Tibial artery (tissue), 4 donors: ENCODE measurements at regions not wholly inside any gene's neighbourhood (a gene's known extent, or its start where the extent isn't known, plus 50 kb on each side); places are given as distances from the start of the nearest gene placed in this dataset.

Source experiments
- DNase-seq, 2 donors: peaks; one replicate each; pipeline ENCODE4 v3.0.0-alpha.2; 2019
- H3K27ac ChIP-seq, 2 donors: fragments of 200-600 bp; sonication (generic) in 1 of 2; 1 replicate in 1 of 2; 2 replicates in 1 of 2; pipeline ENCODE4 v1.5.1; 2018 to 2019; ENCODE audit warnings: mild to moderate bottlenecking in 1 of 2
- H3K27me3 ChIP-seq, 2 donors: fragments of 200-600 bp; sonication (generic) in 1 of 2; one replicate each; pipeline versions ENCODE4 v1.5.1 to v1.6.0; 2016 to 2019
- H3K36me3 ChIP-seq, 3 donors: fragments of 200-600 bp; sonication (generic) in 2 of 3; one replicate each; pipeline ENCODE4 v1.5.1; 2016 to 2019; ENCODE audit warnings: mild to moderate bottlenecking in 2 of 3
- H3K4me1 ChIP-seq, 4 donors: fragments of 200-600 bp; sonication (generic) in 2 of 4; 1 replicate in 3 of 4; 2 replicates in 1 of 4; pipeline ENCODE4 v1.5.1; 2016 to 2019
- H3K4me3 ChIP-seq, 2 donors: fragments of 200-600 bp; sonication (generic) in 1 of 2; 1 replicate in 1 of 2; 2 replicates in 1 of 2; pipeline ENCODE4 v1.5.1; 2018 to 2019; ENCODE audit warnings: mild to moderate bottlenecking in 2 of 2
- H3K9me3 ChIP-seq, 3 donors: fragments of 200-600 bp; sonication (generic) in 1 of 3; one replicate each; pipeline ENCODE4 v1.5.1; 2016 to 2019
- CTCF ChIP-seq, 2 experiments: fragments of 200-600 bp in 1 of 2; fragments of 450-650 bp in 1 of 2; IDR thresholded peaks; one replicate each; pipeline ENCODE4 v1.5.1; 2017 to 2019; ENCODE audit warnings: antibody characterized with exemption in 2 of 2, mild to moderate bottlenecking in 1 of 2, moderate library complexity in 1 of 2
- intact Hi-C: fragments of 100-400 bp; cut with DNase I; formaldehyde crosslinking; loops from one replicate; pipeline ENCODE4 v1.15.0; 2023; ENCODE audit warnings: low total_unique reads

GRCh38 chr5:128682669-128683068, 144.6 kb upstream of the FBN2 start:
- no peaks in the 10 kb centered on the region for H3K27me3 ChIP-seq
- no peaks in the 10 kb centered on the region for H3K4me1 ChIP-seq
- H3K36me3 ChIP-seq, result no peaks in the 10 kb centered on the region
- no peak overlapping the region for H3K27ac ChIP-seq
- H3K4me3 ChIP-seq, result no peak overlapping the region
- intact Hi-C loops, result no loop called here
- no peak for DNase-seq
- H3K9me3 ChIP-seq, result no peaks in the 10 kb centered on the region
- no peak for TF ChIP-seq CTCF (IDR thresholded peaks at IDR 0.05)

GRCh38 chr5:128684961-128685360, 146.9 kb upstream of the FBN2 start:
- TF ChIP-seq CTCF (IDR thresholded peaks at IDR 0.05), result no peak
- Histone ChIP-seq H3K27ac (no peak overlapping the region), H3K27me3 (no peaks in the 10 kb centered on the region), H3K9me3 (no peaks in the 10 kb centered on the region), H3K36me3 (no peaks in the 10 kb centered on the region), H3K4me1 (no peaks in the 10 kb centered on the region), H3K4me3 (no peak overlapping the region)
- intact Hi-C loops, result no loop called here
- DNase-seq, result no peak

GRCh38 chr5:128687930-128688329, 149.9 kb upstream of the FBN2 start:
- Histone ChIP-seq H3K27ac (no peak overlapping the region), H3K4me3 (no peak overlapping the region), H3K27me3 (no peaks in the 10 kb centered on the region), H3K9me3 (no peaks in the 10 kb centered on the region), H3K36me3 (no peaks in the 10 kb centered on the region), H3K4me1 (no peaks in the 10 kb centered on the region)
- TF ChIP-seq CTCF (IDR thresholded peaks at IDR 0.05), result no peak
- intact Hi-C loops, result no loop called here
- no peak for DNase-seq

DNA sequence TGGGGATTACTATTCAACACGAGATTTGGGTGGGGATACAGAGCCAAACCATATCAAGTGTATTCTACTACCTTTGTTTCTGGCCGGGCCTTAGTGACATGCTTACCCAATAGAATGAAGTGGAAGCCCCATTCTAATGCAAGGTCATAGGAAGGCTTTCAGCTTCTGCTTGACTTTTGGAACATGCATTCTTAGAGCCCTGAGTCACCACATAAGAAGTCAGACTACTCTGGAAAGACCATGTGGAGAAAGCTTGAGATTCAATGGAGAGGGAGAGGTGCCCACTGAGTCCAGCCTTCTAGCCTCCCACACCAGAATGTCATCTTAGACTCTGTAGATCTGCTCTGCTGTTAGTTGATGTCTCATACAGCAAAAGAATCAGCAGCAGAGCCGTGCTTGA, 155.7 kb upstream of the FBN2 start:
- Histone ChIP-seq H3K27ac (no peak overlapping the region), H3K36me3 (no peaks in the 10 kb centered on the region), H3K27me3 (no peaks in the 10 kb centered on the region), H3K4me1 (no peaks in the 10 kb centered on the region), H3K4me3 (no peak overlapping the region), H3K9me3 (no peaks in the 10 kb centered on the region)
- intact Hi-C loops, result no loop called here
- TF ChIP-seq CTCF (IDR thresholded peaks at IDR 0.05), result no peak
- no peak for DNase-seq

DNA sequence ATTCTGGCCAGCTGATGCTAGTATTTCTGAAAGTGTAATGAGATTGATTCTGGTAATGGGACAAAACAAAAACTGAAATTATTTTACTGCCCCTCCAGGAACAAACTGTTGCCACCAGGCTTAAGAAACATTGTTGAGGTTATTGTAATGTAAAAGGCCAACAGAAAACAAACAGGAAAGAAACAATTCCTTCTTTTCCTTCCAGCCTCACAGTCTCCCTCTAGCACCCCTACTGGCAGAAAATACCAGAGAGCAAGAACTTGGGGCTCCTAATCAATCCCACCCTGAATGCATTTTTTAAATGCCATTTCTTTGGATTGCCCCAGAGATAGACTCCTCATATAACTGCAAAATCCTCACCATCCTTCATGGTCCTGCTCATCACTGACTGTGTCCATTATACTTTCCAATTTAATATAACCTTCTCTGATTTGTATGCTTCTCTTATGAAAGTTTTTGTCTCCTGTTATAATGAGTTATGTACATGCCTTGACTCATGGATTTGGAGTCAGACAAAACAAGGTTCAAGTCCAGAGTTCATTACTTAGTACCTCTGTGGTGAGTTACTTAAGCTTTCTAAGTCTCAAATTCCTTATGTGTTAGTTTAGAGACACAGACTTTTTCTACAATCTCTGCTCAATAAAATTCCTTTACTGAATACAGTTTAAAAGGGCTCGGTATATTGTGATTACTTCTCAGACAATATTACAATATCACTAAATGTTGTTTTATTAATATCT, 157.9 kb upstream of the FBN2 start:
- H3K4me1 ChIP-seq, result no peaks in the 10 kb centered on the region
- intact Hi-C loops, result no loop called here
- no peak for DNase-seq
- no peaks in the 10 kb centered on the region for H3K27me3 ChIP-seq
- H3K9me3 ChIP-seq, result no peaks in the 10 kb centered on the region
- TF ChIP-seq CTCF (IDR thresholded peaks at IDR 0.05), result no peak
- H3K4me3 ChIP-seq, result no peak overlapping the region
- no peaks in the 10 kb centered on the region for H3K36me3 ChIP-seq
- H3K27ac ChIP-seq, result no peak overlapping the region

- no peak for DNase-seq
- no peak for TF ChIP-seq CTCF (IDR thresholded peaks at IDR 0.05)
- Histone ChIP-seq H3K27ac (no peak overlapping the region), H3K9me3 (no peaks in the 10 kb centered on the region), H3K4me1 (no peaks in the 10 kb centered on the region), H3K36me3 (no peaks in the 10 kb centered on the region), H3K27me3 (no peaks in the 10 kb centered on the region), H3K4me3 (no peak overlapping the region)
- intact Hi-C loops, result no loop called here
Measured at GRCh38 chr5:128701301-128701700, 163.3 kb upstream of the FBN2 start.
